Loucy (cell line): ENCODE measurements at regions not wholly inside any gene's neighbourhood (a gene's known extent, or its start where the extent isn't known, plus 50 kb on each side); places are given as distances from the start of the nearest gene placed in this dataset.
A peak's percentile ranks its signal among the peaks of the same experiment; 100 is the strongest.

Experiments
- CTCF ChIP-seq: fragments of 200-600 bp; sonication (generic); conservative IDR thresholded peaks from 2 replicates; pipeline ENCODE4 v1.5.1; 2014; ENCODE audit warnings: mild to moderate bottlenecking, antibody characterized with exemption, low read length
- EZH2phosphoT487 ChIP-seq: fragments of 200-600 bp; IDR thresholded peaks from 2 replicates; pipeline ENCODE4 v1.6.1; 2018; ENCODE audit warnings: antibody characterized with exemption, mild to moderate bottlenecking, moderate library complexity, borderline replicate concordance

- TF ChIP-seq CTCF (peak; percentile 28; the same call in 1 of the 2 replicates), EZH2phosphoT487 (no peak)
Measured at GRCh38 chr11:27204529-27204928, 158.5 kb downstream of the CCDC34 start.
